IMR-90 (cell line): ENCODE measurements at regions not wholly inside any gene's neighbourhood (a gene's known extent, or its start where the extent isn't known, plus 50 kb on each side); places are given as distances from the start of the nearest gene placed in this dataset.
A peak's percentile ranks its signal among the peaks of the same experiment; 100 is the strongest.

Experiments
- ATAC-seq: fragments of 200-7000 bp; cut with Tn5 transposase; 2 replicates; pipeline ENCODE4 v1.9.1; 2020; ENCODE audit warnings: low read depth, mild to moderate bottlenecking, moderate library complexity
- BruUV-seq: library from RNA; stranded (reverse); fragments of 400-500 nt; replicated peaks from 2 replicates; lab custom pipeline; 2021; lab: Mats Ljungman, UMichigan
- CTCF ChIA-PET: fragments of 300-600 bp; formaldehyde crosslinking; extraction: SDS; loops from one replicate; lab custom pipeline; 2021; ENCODE audit warnings: antibody characterized with exemption; lab: Yijun Ruan, JAX
- POLR2A ChIA-PET: fragments of 300-600 bp; sonication (Branson Sonifier 250); formaldehyde crosslinking; loops from one replicate; lab custom pipeline; 2022; ENCODE audit warnings: antibody characterized with exemption; ENCODE audit not compliant: unreplicated experiment; lab: Charles Lee
- DNase-seq: peaks from one replicate; pipeline ENCODE4 v3.0.0; 2013
- H2AFZ ChIP-seq: replicated peaks from 2 replicates; pipeline ENCODE3; 2013; ENCODE audit warnings: low read length, mild to moderate bottlenecking; ENCODE audit not compliant: poor library complexity
- H2AK5ac ChIP-seq: 2 replicates; pipeline ENCODE4 v1.6.1; 2013; ENCODE audit warnings: low read depth, low read length, inconsistent platforms
- H2AK9ac ChIP-seq: replicated peaks from 2 replicates; pipeline ENCODE3; 2013; ENCODE audit warnings: mild to moderate bottlenecking, low read depth, low read length, moderate library complexity; ENCODE audit not compliant: poor library complexity
- H2BK120ac ChIP-seq: 2 replicates; pipeline ENCODE4 v1.6.1; 2013; ENCODE audit warnings: low read depth, low read length, inconsistent platforms
- H2BK15ac ChIP-seq: 3 replicates; pipeline ENCODE4 v1.6.1; 2013; ENCODE audit warnings: low read depth, low read length, inconsistent platforms
- H2BK20ac ChIP-seq: 2 replicates; pipeline ENCODE4 v1.6.1; 2013; ENCODE audit warnings: low read depth, mild to moderate bottlenecking, inconsistent platforms, low read length, moderate library complexity
- H2BK5ac ChIP-seq: 2 replicates; pipeline ENCODE4 v1.6.1; 2013; ENCODE audit warnings: mild to moderate bottlenecking, low read depth, low read length, inconsistent platforms; ENCODE audit not compliant: poor library complexity, severe bottlenecking
- H3K14ac ChIP-seq: replicated peaks from 2 replicates; pipeline ENCODE4 v1.6.1; 2013; ENCODE audit warnings: low read depth, low read length, inconsistent platforms
- H3K18ac ChIP-seq: 2 replicates; pipeline ENCODE4 v1.6.1; 2013; ENCODE audit warnings: low read depth, low read length, control low read depth
- H3K23ac ChIP-seq: 2 replicates; pipeline ENCODE4 v1.6.1; 2013; ENCODE audit warnings: low read depth, low read length, inconsistent platforms
- H3K27ac ChIP-seq: 2 replicates; pipeline ENCODE4 v1.5.1; 2013; ENCODE audit warnings: mild to moderate bottlenecking, control low read depth, low read length; ENCODE audit not compliant: insufficient read depth
- H3K27me3 ChIP-seq: 2 replicates; pipeline ENCODE4 v1.6.1; 2013; ENCODE audit warnings: low read length; ENCODE audit not compliant: control insufficient read depth, insufficient read depth
- H3K36me3 ChIP-seq: 2 replicates; pipeline ENCODE4 v1.6.1; 2013; ENCODE audit warnings: low read length, mixed read lengths; ENCODE audit not compliant: control insufficient read depth, insufficient read depth
- H3K4ac ChIP-seq: 2 replicates; pipeline ENCODE4 v1.6.1; 2013; ENCODE audit warnings: low read depth, low read length, inconsistent platforms
- H3K4me1 ChIP-seq: 2 replicates; pipeline ENCODE4 v1.6.1; 2013; ENCODE audit warnings: low read length, mixed read lengths; ENCODE audit not compliant: control insufficient read depth, insufficient read depth
- H3K4me2 ChIP-seq: 2 replicates; pipeline ENCODE4 v1.6.1; 2013; ENCODE audit warnings: low read depth, mild to moderate bottlenecking, control low read depth, low read length, moderate library complexity
- H3K4me3 ChIP-seq: 2 replicates; pipeline ENCODE4 v1.5.1; 2013; ENCODE audit warnings: low read depth, mild to moderate bottlenecking, control low read depth, low read length, moderate library complexity; ENCODE audit not compliant: insufficient read depth
- H3K56ac ChIP-seq: 2 replicates; pipeline ENCODE4 v1.6.1; 2013; ENCODE audit warnings: low read length, inconsistent platforms; ENCODE audit not compliant: insufficient read depth; ENCODE audit errors: extremely low read depth
- H3K79me1 ChIP-seq, 2 experiments: 2 replicates each; pipeline ENCODE4 v1.6.1; 2013; ENCODE audit warnings: low read length in 2 of 2, inconsistent platforms in 1 of 2, low read depth in 1 of 2
- H3K9ac ChIP-seq: 2 replicates; pipeline ENCODE4 v1.6.1; 2013; ENCODE audit warnings: low read depth, low read length, control low read depth
- H3K9me1 ChIP-seq: 2 replicates; pipeline ENCODE4 v1.6.1; 2013; ENCODE audit warnings: low read length, inconsistent platforms; ENCODE audit not compliant: insufficient read depth
- H3K9me3 ChIP-seq: 2 replicates; pipeline ENCODE4 v1.6.1; 2013; ENCODE audit warnings: low read length; ENCODE audit not compliant: control insufficient read depth, insufficient read depth
- H4K20me1 ChIP-seq: 2 replicates; pipeline ENCODE4 v1.6.1; 2013; ENCODE audit warnings: low read length, inconsistent platforms; ENCODE audit not compliant: insufficient read depth
- H4K5ac ChIP-seq: 2 replicates; pipeline ENCODE4 v1.6.1; 2013; ENCODE audit warnings: mild to moderate bottlenecking, low read depth, low read length, control low read depth
- H4K8ac ChIP-seq, 2 experiments: 2 replicates each; pipeline ENCODE4 v1.6.1; 2013; ENCODE audit warnings: low read depth in 2 of 2, low read length in 2 of 2, control low read depth in 1 of 2, inconsistent platforms in 1 of 2
- H4K91ac ChIP-seq: 2 replicates; pipeline ENCODE4 v1.6.1; 2013; ENCODE audit warnings: low read depth, low read length, inconsistent platforms; ENCODE audit not compliant: insufficient read depth
- CEBPB ChIP-seq: IDR thresholded peaks from 2 replicates; pipeline ENCODE4 v1.6.1; 2012; ENCODE audit warnings: low read depth, low read length, improper control_type of control experiment
- CHD1 ChIP-seq: IDR thresholded peaks from 2 replicates; pipeline ENCODE4 v1.6.1; 2012; ENCODE audit warnings: low read depth, low read length, improper control_type of control experiment
- FOS ChIP-seq: fragments of 150-350 bp; IDR thresholded peaks from 2 replicates; pipeline ENCODE4 v1.6.1; 2016; ENCODE audit warnings: low read depth, low read length
- MAFK ChIP-seq: IDR thresholded peaks from 2 replicates; pipeline ENCODE4 v1.6.1; 2012; ENCODE audit warnings: low read depth, low read length, improper control_type of control experiment
- MAZ ChIP-seq: IDR thresholded peaks from 2 replicates; pipeline ENCODE4 v1.6.1; 2012; ENCODE audit warnings: low read depth, mild to moderate bottlenecking, low read length, improper control_type of control experiment, moderate library complexity, borderline replicate concordance
- SMC3 ChIP-seq: fragments of 150-350 bp; IDR thresholded peaks from 2 replicates; pipeline ENCODE4 v1.6.1; 2016; ENCODE audit warnings: low read depth, mild to moderate bottlenecking, antibody characterized with exemption, low read length, moderate library complexity
- WGBS, 2 experiments: methylation state at CpG; one replicate each; pipeline versions ENCODE4 v1.1.5 to v1.1.7; 2013; ENCODE audit warnings: missing lambda C conversion rate in 2 of 2; ENCODE audit not compliant: insufficient read length in 1 of 2; ENCODE audit errors: extremely low coverage in 2 of 2; 5-methylcytosine and 5-hydroxymethylcytosine counted together
- dilution Hi-C: fragments of 300-500 bp; cut with HindIII; formaldehyde crosslinking; loops from one replicate; pipeline ENCODE4 v1.14.3; 2018; ENCODE audit warnings: low sequenced_read_pairs; ENCODE audit not compliant: unreplicated experiment
- in situ Hi-C: fragments of 300-500 bp; cut with MboI; formaldehyde crosslinking; loops from 3 replicates; pipeline ENCODE4 v1.14.3; 2019; ENCODE audit warnings: low sequenced_read_pairs, inconsistent platforms, mixed read lengths
- intact Hi-C: fragments of 100-400 bp; cut with micrococcal nuclease; formaldehyde crosslinking; loops from 2 replicates; pipeline ENCODE4 v1.10.0; 2022
- TF ChIP-seq, protein P1 (sequence below): fragments of 150-350 bp; IDR thresholded peaks from 2 replicates; pipeline ENCODE4 v1.6.1; 2016; ENCODE audit warnings: low read depth, mild to moderate bottlenecking, low read length, moderate library complexity, borderline replicate concordance
- TF ChIP-seq, protein P2 (sequence below): conservative IDR thresholded peaks from 2 replicates; pipeline ENCODE4 v1.5.1; 2012; ENCODE audit warnings: mild to moderate bottlenecking, low read depth, low read length, improper control_type of control experiment
- TF ChIP-seq, protein P3 (sequence below): fragments of 150-350 bp; IDR thresholded peaks from 2 replicates; pipeline ENCODE4 v1.6.1; 2017; ENCODE audit warnings: mild to moderate bottlenecking, antibody characterized with exemption, low read length, low read depth

DNA sequence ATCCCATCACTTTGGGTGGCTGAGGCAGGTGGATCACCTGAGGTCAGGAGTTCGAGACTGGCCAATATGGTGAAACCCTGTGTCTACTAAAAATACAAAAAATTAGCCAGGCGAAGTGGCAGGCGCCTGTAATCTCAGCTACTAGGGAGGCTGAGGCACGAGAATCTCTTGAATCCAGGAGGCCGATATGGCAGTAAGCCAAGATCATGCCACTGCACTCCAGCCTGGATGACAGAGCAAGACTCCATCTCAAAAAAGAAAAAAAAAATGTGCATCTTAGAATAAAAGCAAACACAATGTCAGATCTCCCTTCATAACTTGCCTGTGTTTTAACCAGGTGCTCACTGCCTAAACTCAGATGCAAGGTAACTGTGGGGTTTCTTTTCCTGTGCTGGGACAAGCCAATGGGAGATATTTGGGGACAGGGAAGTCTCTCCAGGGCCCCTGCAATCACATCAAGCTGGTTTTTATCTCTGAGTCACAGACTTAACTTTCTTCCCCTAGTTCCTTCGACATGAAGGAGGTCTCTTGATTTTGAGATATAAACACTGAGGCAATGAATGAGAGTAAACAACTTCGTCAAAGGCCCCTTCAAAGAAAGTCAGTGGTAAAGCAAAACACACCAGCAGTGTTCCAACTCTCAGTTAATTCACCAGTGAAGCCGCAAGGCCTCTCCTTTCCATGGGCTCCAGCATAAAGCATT is 99.1 kb downstream of the SNX18 start:
- H4K91ac ChIP-seq, result peak overlapping the region; percentile 68
- in situ Hi-C loops, result no loop called here
- no peaks in the 10 kb centered on the region for H4K20me1 ChIP-seq
- no peak overlapping the region for H2AFZ ChIP-seq
- ChIA-PET POLR2A (no interaction called here), CTCF (no interaction called here)
- no peak overlapping the region for H3K4me3 ChIP-seq
- intact Hi-C loops, result loop anchor here (2.0 kb wide), 1 partner anchor 96 kb away; no protein-coding TSS in a partner anchor
- peaks cover 21% of the 10 kb centered on the region for H3K4me1 ChIP-seq
- dilution Hi-C loops, result no loop called here
- peak overlapping the region; percentile 26; the same call in 1 of the 2 replicates for H3K56ac ChIP-seq
- H4K5ac ChIP-seq, result peak overlapping the region; percentile 95
- peaks cover 20% of the 10 kb centered on the region for H3K9me1 ChIP-seq
- peak overlapping the region; percentile 90 for H3K18ac ChIP-seq
- DNase-seq (no peak), ATAC-seq (no peak)
- peak overlapping the region; percentile 34; the same call in 1 of the 2 replicates for H3K4me2 ChIP-seq
- H3K9me3 ChIP-seq, result no peaks in the 10 kb centered on the region
- TF ChIP-seq CEBPB (no peak), FOS (no peak), SMC3 (no peak), CHD1 (no peak), MAFK (no peak), MAZ (no peak)
- TF ChIP-seq, protein P1, sequence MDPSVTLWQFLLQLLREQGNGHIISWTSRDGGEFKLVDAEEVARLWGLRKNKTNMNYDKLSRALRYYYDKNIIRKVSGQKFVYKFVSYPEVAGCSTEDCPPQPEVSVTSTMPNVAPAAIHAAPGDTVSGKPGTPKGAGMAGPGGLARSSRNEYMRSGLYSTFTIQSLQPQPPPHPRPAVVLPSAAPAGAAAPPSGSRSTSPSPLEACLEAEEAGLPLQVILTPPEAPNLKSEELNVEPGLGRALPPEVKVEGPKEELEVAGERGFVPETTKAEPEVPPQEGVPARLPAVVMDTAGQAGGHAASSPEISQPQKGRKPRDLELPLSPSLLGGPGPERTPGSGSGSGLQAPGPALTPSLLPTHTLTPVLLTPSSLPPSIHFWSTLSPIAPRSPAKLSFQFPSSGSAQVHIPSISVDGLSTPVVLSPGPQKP, result no peak
- TF ChIP-seq, protein P2, sequence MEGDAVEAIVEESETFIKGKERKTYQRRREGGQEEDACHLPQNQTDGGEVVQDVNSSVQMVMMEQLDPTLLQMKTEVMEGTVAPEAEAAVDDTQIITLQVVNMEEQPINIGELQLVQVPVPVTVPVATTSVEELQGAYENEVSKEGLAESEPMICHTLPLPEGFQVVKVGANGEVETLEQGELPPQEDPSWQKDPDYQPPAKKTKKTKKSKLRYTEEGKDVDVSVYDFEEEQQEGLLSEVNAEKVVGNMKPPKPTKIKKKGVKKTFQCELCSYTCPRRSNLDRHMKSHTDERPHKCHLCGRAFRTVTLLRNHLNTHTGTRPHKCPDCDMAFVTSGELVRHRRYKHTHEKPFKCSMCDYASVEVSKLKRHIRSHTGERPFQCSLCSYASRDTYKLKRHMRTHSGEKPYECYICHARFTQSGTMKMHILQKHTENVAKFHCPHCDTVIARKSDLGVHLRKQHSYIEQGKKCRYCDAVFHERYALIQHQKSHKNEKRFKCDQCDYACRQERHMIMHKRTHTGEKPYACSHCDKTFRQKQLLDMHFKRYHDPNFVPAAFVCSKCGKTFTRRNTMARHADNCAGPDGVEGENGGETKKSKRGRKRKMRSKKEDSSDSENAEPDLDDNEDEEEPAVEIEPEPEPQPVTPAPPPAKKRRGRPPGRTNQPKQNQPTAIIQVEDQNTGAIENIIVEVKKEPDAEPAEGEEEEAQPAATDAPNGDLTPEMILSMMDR, result no peak
- TF ChIP-seq, protein P3, sequence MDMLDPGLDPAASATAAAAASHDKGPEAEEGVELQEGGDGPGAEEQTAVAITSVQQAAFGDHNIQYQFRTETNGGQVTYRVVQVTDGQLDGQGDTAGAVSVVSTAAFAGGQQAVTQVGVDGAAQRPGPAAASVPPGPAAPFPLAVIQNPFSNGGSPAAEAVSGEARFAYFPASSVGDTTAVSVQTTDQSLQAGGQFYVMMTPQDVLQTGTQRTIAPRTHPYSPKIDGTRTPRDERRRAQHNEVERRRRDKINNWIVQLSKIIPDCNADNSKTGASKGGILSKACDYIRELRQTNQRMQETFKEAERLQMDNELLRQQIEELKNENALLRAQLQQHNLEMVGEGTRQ, result no peak
- H2BK120ac ChIP-seq, result peak overlapping the region; percentile 79
- peak overlapping the region; percentile 29; the same call in 1 of the 2 replicates for H3K9ac ChIP-seq
- H3K27ac ChIP-seq, result peak overlapping the region; percentile 88; the same call in 1 of the 2 replicates
- H2BK15ac ChIP-seq, result peak overlapping the region; percentile 53; the same call in 2 of the 3 replicates
- no peaks in the 10 kb centered on the region for H3K27me3 ChIP-seq
- peak overlapping the region; percentile 92 for H2AK5ac ChIP-seq
- peak overlapping the region; percentile 93 for H3K4ac ChIP-seq
- peak overlapping the region; percentile 87 for H2BK20ac ChIP-seq
- H2AK9ac ChIP-seq, result no peak overlapping the region
- peaks cover 0 to 14% of the 10 kb centered on the region in 2 experiments; a peak in 1 of 4 replicates for H3K79me1 ChIP-seq
- peak overlapping the region; percentile 46; the same call in 1 of the 2 replicates for H3K23ac ChIP-seq
- H4K8ac ChIP-seq, result peak overlapping the region in 1 of 2 experiments; percentile 53; a peak in 1 of 4 replicates
- peak overlapping the region; percentile 95 for H3K14ac ChIP-seq
- H2BK5ac ChIP-seq, result peak overlapping the region; percentile 59
- BruUV-seq, result no TSS peak
- H3K36me3 ChIP-seq, result no peaks in the 10 kb centered on the region
- no CpG with 5 or more reads among the region's 8 CpGs for WGBS, 2 experiments
